ENCODE measurements at regions not wholly inside any gene's neighbourhood (a gene's known extent, or its start where the extent isn't known, plus 50 kb on each side); places are given as distances from the start of the nearest gene placed in this dataset.

- DNase-seq (ENCODE audit: low spot score) (no peak), ATAC-seq (ENCODE audit: low FRiP score) (no peak)
- TF ChIP-seq, protein P1, sequence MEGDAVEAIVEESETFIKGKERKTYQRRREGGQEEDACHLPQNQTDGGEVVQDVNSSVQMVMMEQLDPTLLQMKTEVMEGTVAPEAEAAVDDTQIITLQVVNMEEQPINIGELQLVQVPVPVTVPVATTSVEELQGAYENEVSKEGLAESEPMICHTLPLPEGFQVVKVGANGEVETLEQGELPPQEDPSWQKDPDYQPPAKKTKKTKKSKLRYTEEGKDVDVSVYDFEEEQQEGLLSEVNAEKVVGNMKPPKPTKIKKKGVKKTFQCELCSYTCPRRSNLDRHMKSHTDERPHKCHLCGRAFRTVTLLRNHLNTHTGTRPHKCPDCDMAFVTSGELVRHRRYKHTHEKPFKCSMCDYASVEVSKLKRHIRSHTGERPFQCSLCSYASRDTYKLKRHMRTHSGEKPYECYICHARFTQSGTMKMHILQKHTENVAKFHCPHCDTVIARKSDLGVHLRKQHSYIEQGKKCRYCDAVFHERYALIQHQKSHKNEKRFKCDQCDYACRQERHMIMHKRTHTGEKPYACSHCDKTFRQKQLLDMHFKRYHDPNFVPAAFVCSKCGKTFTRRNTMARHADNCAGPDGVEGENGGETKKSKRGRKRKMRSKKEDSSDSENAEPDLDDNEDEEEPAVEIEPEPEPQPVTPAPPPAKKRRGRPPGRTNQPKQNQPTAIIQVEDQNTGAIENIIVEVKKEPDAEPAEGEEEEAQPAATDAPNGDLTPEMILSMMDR (IDR thresholded peaks at IDR 0.05) = no peak
Measured at GRCh38 chr10:120684226-120684625, 166.9 kb upstream of the WDR11 start.

GRCh38 chr10:120685136-120685535 lies 166.0 kb upstream of the WDR11 start:
- DNase-seq (ENCODE audit: low spot score) (no peak), ATAC-seq (ENCODE audit: low FRiP score) (no peak)
- TF ChIP-seq, protein P1 (IDR thresholded peaks at IDR 0.05) = no peak

GRCh38 chr10:120688928-120689327 lies 162.2 kb upstream of the WDR11 start:
- DNase-seq (ENCODE audit: low spot score) (no peak), ATAC-seq (ENCODE audit: low FRiP score) (no peak)
- TF ChIP-seq, protein P1 (IDR thresholded peaks at IDR 0.05) = no peak

DNA sequence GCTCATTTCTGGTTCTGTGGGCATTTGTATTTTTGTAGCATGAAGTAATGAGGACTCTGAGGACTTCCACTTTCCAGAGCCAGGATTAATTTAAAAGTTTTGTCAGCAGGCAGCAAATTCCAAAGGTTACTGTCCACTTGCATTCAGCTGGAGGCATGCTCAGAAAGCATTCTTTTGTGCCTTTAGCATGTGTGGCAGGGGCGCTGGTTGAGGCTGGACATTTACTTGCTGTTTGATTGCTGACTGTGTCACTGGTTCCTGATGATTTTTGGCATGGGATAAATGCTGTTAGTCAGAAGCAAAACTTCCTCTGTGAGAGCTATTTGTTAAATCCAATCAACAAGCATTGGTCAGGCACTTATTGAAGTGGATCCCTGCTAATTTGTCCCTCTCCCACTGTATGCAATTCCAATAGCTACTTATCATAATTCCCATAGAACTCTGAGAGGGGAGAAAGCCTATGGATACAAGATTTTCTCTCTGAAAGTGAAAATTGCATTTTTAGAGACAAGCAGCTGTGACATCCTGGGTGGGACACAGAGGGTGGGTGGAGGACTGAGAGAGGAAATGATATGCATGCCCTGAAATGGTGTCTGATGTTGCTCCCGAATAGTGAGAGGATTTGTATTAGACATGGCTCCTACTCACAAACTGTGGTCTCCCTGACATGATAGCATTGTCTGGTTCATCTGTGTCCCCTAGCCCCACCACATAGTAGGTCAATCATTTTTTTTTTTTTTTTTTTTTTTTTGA lies 161.2 kb upstream of the WDR11 start:
- ATAC-seq (ENCODE audit: low FRiP score) (no peak), DNase-seq (ENCODE audit: low spot score) (no peak)
- TF ChIP-seq, protein P1 (IDR thresholded peaks at IDR 0.05) = no peak

DNA sequence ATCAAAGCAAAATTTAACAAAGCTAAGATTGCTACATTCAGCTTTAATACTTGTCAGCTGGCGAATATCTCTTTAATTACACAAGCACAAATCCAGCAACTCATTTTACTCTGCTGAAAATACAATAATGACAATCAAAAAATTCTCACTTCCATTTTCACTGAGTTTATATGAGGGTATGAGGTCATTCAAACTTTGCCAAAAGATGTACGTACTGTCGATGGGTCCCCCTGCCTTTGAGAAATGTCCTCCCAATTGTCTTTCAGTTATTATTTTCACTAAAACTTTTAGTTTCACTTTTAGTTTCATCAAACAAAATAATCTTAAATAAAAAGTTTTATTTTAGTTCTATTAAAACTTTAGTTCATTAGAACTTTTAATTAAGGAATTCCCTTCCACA lies 159.5 kb upstream of the WDR11 start:
- ATAC-seq (ENCODE audit: low FRiP score) = no peak
- TF ChIP-seq, protein P1 (IDR thresholded peaks at IDR 0.05) = no peak

GRCh38 chr10:120700426-120700825 lies 150.7 kb upstream of the WDR11 start:
- TF ChIP-seq, protein P1 (IDR thresholded peaks at IDR 0.05) = no peak
- ATAC-seq (ENCODE audit: low FRiP score) (no peak), DNase-seq (ENCODE audit: low spot score) (no peak)

More for the DNA sequence above, 159.5 kb upstream of the WDR11 start:
- DNase-seq (ENCODE audit: low spot score) = no peak

- DNase-seq (ENCODE audit: low spot score) = no peak
- TF ChIP-seq, protein P1 (IDR thresholded peaks at IDR 0.05) = no peak
- ATAC-seq (ENCODE audit: low FRiP score) = no peak
Measured at GRCh38 chr10:120701381-120701780, 149.8 kb upstream of the WDR11 start.
